Small intestine (tissue), 7 donors: ENCODE measurements at regions not wholly inside any gene's neighbourhood (a gene's known extent, or its start where the extent isn't known, plus 50 kb on each side); places are given as distances from the start of the nearest gene placed in this dataset.

Source experiments
- DNase-seq, 2 donors: peaks; one replicate each; pipeline versions ENCODE4 v3.0.0 to v3.0.0-alpha.2; 2013
- FAIRE-seq: peaks from 2 replicates; lab custom pipeline; 2012; peaks lifted over from hg19 to GRCh38; lab: Jason Lieb, UNC
- H3K27ac ChIP-seq, 3 donors: one replicate each; pipeline ENCODE4 v1.5.1; 2013; ENCODE audit warnings: low read length in 2 of 3, mild to moderate bottlenecking in 2 of 3, control low read depth in 1 of 3, inconsistent platforms in 1 of 3, low read depth in 1 of 3, moderate library complexity in 1 of 3
- H3K27me3 ChIP-seq, 3 donors: one replicate each; pipeline ENCODE4 v1.6.1; 2013; ENCODE audit warnings: low read length in 3 of 3, inconsistent platforms in 1 of 3; ENCODE audit not compliant: control insufficient read depth in 3 of 3, insufficient read depth in 3 of 3
- H3K36me3 ChIP-seq, 3 donors: one replicate each; pipeline ENCODE4 v1.6.1; 2013; ENCODE audit warnings: low read length in 3 of 3, inconsistent platforms in 1 of 3, low read depth in 1 of 3, mild to moderate bottlenecking in 1 of 3, moderate library complexity in 1 of 3; ENCODE audit not compliant: control insufficient read depth in 3 of 3, insufficient read depth in 2 of 3
- H3K4me1 ChIP-seq, 3 donors: one replicate each; pipeline ENCODE4 v1.6.1; 2013; ENCODE audit warnings: low read length in 2 of 3, inconsistent platforms in 1 of 3, low read depth in 1 of 3, mild to moderate bottlenecking in 1 of 3, moderate library complexity in 1 of 3; ENCODE audit not compliant: control insufficient read depth in 3 of 3, insufficient read depth in 2 of 3
- H3K4me3 ChIP-seq, 3 donors: one replicate each; pipeline ENCODE4 v1.5.1; 2013; ENCODE audit warnings: low read length in 3 of 3, control low read depth in 1 of 3, inconsistent platforms in 1 of 3, low read depth in 1 of 3, mild to moderate bottlenecking in 1 of 3, moderate library complexity in 1 of 3
- H3K9me3 ChIP-seq, 2 donors: one replicate each; pipeline ENCODE4 v1.6.1; 2013; ENCODE audit warnings: low read depth in 1 of 2, low read length in 1 of 2; ENCODE audit not compliant: control insufficient read depth in 2 of 2, insufficient read depth in 1 of 2
- WGBS, 3 donors: extraction: QIAGEN DNeasy Blood & Tissue Kit; methylation state at CpG; one replicate each; pipeline ENCODE4 v1.1.7; 2013; 5-methylcytosine and 5-hydroxymethylcytosine counted together
- donor health status: healthy with polysubstance abuse.
- donor health status: control.
- donor health status: control.
- donor health status: Bipolar disorder and iron deficiency.
- donor health status: healthy.

DNA sequence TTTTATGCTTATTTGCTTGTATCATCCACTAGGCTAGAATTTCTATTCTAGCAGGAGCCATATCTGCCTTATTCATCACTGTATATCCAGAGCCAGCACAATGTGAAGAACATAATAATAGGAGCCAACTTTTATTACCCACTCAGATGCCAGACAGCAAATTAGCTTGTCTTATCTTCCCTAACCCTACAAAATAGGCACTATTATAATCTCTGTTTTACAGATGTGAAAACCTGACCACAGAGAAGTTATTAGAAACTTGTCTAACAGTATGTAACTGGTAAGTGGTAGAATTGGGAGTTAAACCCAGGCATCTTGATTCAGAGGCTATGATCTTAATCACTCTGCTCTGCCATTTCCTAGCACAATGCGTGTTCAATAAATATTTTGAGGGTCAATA is 579.5 kb downstream of the CAAP1 start:
- no peak overlapping the region for H3K27ac ChIP-seq
- no peaks in the 10 kb centered on the region for H3K9me3 ChIP-seq
- H3K27me3 ChIP-seq: no peaks in the 10 kb centered on the region
- no peaks in the 10 kb centered on the region for H3K36me3 ChIP-seq
- FAIRE-seq (no peak), DNase-seq (no peak)
- 56 to 77% (median 61%) methylated on average over 1 of the region's 1 CpG for WGBS, 3 donors
- no peaks in the 10 kb centered on the region for H3K4me1 ChIP-seq
- no peak overlapping the region for H3K4me3 ChIP-seq

- H3K9me3 ChIP-seq: no peaks in the 10 kb centered on the region
- 71 to 85% (median 79%) methylated on average over 2 of the region's 2 CpGs for WGBS, 3 donors
- no peak overlapping the region for H3K4me3 ChIP-seq
- FAIRE-seq (no peak), DNase-seq (no peak)
- H3K27ac ChIP-seq: no peak overlapping the region
- no peaks in the 10 kb centered on the region for H3K36me3 ChIP-seq
- no peaks in the 10 kb centered on the region for H3K4me1 ChIP-seq
- no peaks in the 10 kb centered on the region for H3K27me3 ChIP-seq
These were observed 581.1 kb downstream of the CAAP1 start for GRCh38 chr9:26311463-26311995.

- no peaks in the 10 kb centered on the region for H3K27me3 ChIP-seq
- FAIRE-seq (no peak), DNase-seq (no peak)
- no peaks in the 10 kb centered on the region for H3K4me1 ChIP-seq
- no peaks in the 10 kb centered on the region for H3K9me3 ChIP-seq
- WGBS, 3 donors: 54 to 64% (median 57%) methylated on average over 3 of the region's 3 CpGs
- H3K27ac ChIP-seq: no peak overlapping the region
- no peak overlapping the region for H3K4me3 ChIP-seq
- H3K36me3 ChIP-seq: no peaks in the 10 kb centered on the region
These were observed 582.3 kb downstream of the CAAP1 start for GRCh38 chr9:26310294-26310693.

- no peak for FAIRE-seq
- H3K4me1 ChIP-seq: no peaks in the 10 kb centered on the region
These were observed 584.3 kb downstream of the CAAP1 start for GRCh38 chr9:26308328-26308727.

GRCh38 chr9:26301659-26302058 is 590.9 kb downstream of the CAAP1 start:
- Histone ChIP-seq H3K27ac (no peak overlapping the region), H3K4me1 (no peaks in the 10 kb centered on the region), H3K27me3 (no peaks in the 10 kb centered on the region), H3K36me3 (no peaks in the 10 kb centered on the region), H3K4me3 (no peak overlapping the region), H3K9me3 (no peaks in the 10 kb centered on the region)
- DNase-seq (no peak), FAIRE-seq (no peak)
- 85 to 89% (median 89%) methylated on average over 1 of the region's 1 CpG for WGBS, 3 donors

More at GRCh38 chr9:26308328-26308727, 584.3 kb downstream of the CAAP1 start:
- Histone ChIP-seq H3K9me3 (no peaks in the 10 kb centered on the region), H3K27ac (no peak overlapping the region), H3K36me3 (no peaks in the 10 kb centered on the region), H3K27me3 (no peaks in the 10 kb centered on the region), H3K4me3 (no peak overlapping the region)
- 55 to 77% (median 64%) methylated on average over 1 of the region's 1 CpG for WGBS, 3 donors
- DNase-seq: no peak

DNA sequence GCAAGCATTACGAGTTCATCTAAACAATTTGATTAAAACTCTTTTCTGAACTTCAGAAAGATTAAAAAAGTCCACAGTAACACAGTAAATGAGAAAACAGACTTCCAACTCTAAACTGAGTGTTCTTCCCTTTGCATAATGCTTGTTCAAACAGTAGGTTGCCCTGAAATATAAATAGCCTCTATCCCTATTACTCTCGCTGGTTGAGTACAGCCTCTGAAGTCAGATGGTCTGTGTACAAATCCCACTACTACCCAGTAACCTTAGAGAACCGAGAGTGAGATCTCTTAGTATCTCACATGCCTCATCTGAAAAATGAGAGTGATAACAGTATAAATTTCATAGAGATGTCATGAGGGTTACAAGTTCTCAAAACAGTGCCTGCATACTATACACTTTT is 591.6 kb downstream of the CAAP1 start:
- Histone ChIP-seq H3K4me1 (no peaks in the 10 kb centered on the region), H3K4me3 (no peak overlapping the region), H3K27me3 (no peaks in the 10 kb centered on the region), H3K9me3 (no peaks in the 10 kb centered on the region), H3K36me3 (no peaks in the 10 kb centered on the region), H3K27ac (no peak overlapping the region)
- no peak for DNase-seq
- FAIRE-seq: no peak
- WGBS, 3 donors: 53 to 62% (median 57%) methylated on average over 3 of the region's 3 CpGs

GRCh38 chr9:26296910-26297572 is 595.6 kb downstream of the CAAP1 start:
- Histone ChIP-seq H3K36me3 (no peaks in the 10 kb centered on the region), H3K27me3 (no peaks in the 10 kb centered on the region), H3K27ac (no peak overlapping the region), H3K4me1 (no peaks in the 10 kb centered on the region), H3K9me3 (no peaks in the 10 kb centered on the region), H3K4me3 (no peak overlapping the region)
- FAIRE-seq (no peak), DNase-seq (no peak)
- 82 to 91% (median 85%) methylated on average over 5 of the region's 5 CpGs for WGBS, 3 donors

DNA sequence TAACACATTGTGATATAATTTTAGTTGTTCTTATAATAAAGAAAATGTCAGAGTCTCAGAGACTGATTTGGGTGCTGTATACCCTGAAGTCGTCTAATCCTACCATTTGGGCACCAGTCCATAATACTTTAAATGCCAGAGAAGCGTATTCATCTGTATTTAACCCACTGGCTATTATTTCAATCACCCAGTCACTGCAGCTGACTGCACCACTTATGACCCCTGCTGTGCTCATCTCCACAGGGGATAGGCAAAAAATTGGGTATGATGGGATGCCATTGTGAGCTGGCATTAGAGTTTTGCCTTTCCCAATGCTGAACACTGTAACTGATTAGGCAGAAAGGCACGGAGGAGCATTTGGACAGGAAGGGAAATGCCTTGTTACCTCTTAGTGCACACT is 599.7 kb downstream of the CAAP1 start:
- H3K27me3 ChIP-seq: no peaks in the 10 kb centered on the region
- H3K9me3 ChIP-seq: no peaks in the 10 kb centered on the region
- DNase-seq (no peak), FAIRE-seq (no peak)
- no peaks in the 10 kb centered on the region for H3K4me1 ChIP-seq
- 59 to 65% (median 59%) methylated on average over 3 of the region's 3 CpGs for WGBS, 3 donors
- H3K4me3 ChIP-seq: no peak overlapping the region
- H3K27ac ChIP-seq: no peak overlapping the region
- H3K36me3 ChIP-seq: no peaks in the 10 kb centered on the region
